ENCODE measurements at regions not wholly inside any gene's neighbourhood (a gene's known extent, or its start where the extent isn't known, plus 50 kb on each side); places are given as distances from the start of the nearest gene placed in this dataset.
"Not testable (repeated sequence)": the region's sequence is repeated elsewhere in the genome, so short reads cannot be mapped to it uniquely, and the experiment has no call there.

DNA sequence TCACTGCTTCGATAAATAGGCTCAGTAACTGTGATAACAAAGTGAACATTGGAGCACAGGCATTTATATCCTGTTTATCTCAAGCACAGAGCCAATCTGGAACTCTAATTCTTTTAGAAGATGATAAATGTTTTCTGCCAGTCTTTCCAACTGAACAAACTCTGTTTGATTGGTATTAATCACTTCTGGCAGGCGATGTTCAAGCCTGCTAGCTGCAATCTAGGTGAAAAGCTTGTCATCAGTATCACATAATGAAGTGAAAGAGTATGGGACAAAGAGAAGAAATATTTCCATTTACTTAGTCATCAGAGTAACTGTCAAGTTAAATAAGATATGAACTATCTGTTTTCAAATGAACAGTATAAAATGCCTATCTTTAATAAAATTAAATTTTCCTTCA lies 577.3 kb downstream of the VGLL3 start:
- no peak overlapping the region for H3K4me3 ChIP-seq (replicated peaks in 1 of 2; ENCODE audit: low read depth in 2 of 2, low read length in 2 of 2)
- TF ChIP-seq, protein P1, sequence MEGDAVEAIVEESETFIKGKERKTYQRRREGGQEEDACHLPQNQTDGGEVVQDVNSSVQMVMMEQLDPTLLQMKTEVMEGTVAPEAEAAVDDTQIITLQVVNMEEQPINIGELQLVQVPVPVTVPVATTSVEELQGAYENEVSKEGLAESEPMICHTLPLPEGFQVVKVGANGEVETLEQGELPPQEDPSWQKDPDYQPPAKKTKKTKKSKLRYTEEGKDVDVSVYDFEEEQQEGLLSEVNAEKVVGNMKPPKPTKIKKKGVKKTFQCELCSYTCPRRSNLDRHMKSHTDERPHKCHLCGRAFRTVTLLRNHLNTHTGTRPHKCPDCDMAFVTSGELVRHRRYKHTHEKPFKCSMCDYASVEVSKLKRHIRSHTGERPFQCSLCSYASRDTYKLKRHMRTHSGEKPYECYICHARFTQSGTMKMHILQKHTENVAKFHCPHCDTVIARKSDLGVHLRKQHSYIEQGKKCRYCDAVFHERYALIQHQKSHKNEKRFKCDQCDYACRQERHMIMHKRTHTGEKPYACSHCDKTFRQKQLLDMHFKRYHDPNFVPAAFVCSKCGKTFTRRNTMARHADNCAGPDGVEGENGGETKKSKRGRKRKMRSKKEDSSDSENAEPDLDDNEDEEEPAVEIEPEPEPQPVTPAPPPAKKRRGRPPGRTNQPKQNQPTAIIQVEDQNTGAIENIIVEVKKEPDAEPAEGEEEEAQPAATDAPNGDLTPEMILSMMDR (IDR thresholded peaks at IDR 0.05; ENCODE audit: low read depth, low read length) = no peak
- DNase-seq (ENCODE audit: low read depth in 2 of 2) = no peak

DNA sequence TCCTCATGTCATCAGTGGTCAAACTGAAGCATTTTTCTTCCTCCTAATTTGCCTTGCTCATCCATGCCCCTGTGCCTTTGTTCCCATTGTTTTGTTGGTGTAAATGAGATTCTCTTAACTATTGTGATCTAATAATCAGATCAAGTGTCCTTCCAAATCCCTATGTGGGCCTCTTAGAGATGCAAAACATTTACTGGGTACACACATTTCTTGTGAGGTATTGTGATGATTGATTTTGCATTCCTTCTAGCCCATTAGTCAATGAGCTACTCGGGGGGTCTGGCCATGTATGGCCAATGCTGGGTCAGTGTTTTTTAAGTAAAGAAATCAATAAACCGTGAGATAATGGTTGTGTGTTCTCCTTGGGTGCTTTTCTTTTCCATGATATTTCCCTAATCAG lies 580.4 kb downstream of the VGLL3 start:
- TF ChIP-seq, protein P1 (IDR thresholded peaks at IDR 0.05; ENCODE audit: low read depth, low read length) = no peak
- H3K4me3 ChIP-seq (replicated peaks in 1 of 2; ENCODE audit: low read depth in 2 of 2, low read length in 2 of 2) = no peak overlapping the region
- no peak for DNase-seq (ENCODE audit: low read depth in 2 of 2)

DNA sequence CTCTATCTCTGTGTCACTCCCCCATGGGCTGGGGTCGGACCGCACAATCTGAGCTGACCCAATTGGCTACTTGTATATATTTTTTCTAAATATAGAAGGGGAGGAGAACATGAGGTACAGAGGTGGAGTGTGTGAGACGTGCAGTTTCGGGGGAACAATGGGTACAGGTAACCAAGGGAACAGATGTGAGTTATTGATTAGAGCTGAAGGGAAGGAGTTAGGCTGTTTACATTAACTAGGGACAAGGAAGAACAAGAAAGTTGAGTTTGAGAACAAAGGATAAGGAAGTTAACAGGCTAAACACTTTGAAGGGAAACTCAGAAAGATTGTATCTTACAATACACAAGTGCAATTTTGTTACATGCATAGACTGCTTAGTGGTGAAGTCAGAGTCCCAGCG lies 601.2 kb downstream of the VGLL3 start:
- H3K4me3 ChIP-seq (replicated peaks in 1 of 2; ENCODE audit: low read depth in 2 of 2, low read length in 2 of 2); DNase-seq (ENCODE audit: low read depth in 2 of 2): not testable (repeated sequence)

DNA sequence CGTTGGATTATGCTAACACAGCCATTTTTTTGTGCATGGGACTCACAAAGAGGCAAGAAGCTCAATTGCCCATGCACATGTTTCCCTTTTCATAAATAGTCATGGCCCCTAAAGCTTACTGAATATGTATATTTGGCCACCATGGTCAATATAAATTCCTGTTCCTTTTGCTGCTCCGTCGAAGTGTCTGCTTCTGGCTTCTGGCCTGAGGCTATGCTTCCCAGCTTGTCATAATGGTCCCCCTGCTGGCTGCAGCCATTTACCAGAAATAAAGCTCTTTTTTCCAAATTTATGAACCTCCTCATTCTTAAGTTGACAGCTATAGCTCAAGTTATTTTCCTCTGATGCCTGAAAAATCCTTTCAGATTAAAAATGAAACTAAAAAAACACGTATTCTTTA lies 602.1 kb downstream of the VGLL3 start:
- H3K4me3 ChIP-seq (replicated peaks in 1 of 2; ENCODE audit: low read depth in 2 of 2, low read length in 2 of 2) = no peak overlapping the region
- DNase-seq (ENCODE audit: low read depth in 2 of 2) = no peak
- TF ChIP-seq, protein P1 (IDR thresholded peaks at IDR 0.05; ENCODE audit: low read depth, low read length) = no peak

DNA sequence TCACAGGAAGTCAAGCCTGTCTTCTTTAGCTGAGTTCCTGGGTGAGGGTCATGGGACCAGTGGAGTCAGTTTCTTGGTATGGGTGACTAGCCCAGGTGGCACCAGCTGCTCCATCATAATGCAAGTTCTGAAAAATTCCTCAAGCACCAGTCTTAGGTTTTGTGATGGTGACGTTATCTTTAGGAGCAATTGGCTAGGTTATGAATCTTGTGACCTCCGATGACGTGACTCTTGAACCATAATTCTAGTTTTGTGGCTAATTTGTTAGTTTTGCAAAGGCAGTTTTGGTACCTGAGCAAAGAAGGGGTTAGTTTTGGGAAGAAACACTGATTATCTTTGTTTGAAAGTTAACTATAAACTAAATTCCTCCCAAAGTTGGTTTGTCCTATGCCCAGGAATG lies 608.4 kb downstream of the VGLL3 start:
- no peak for DNase-seq (ENCODE audit: low read depth in 2 of 2)
- TF ChIP-seq, protein P1 (IDR thresholded peaks at IDR 0.05; ENCODE audit: low read depth, low read length) = no peak
- H3K4me3 ChIP-seq (replicated peaks in 1 of 2; ENCODE audit: low read depth in 2 of 2, low read length in 2 of 2) = no peak overlapping the region

DNA sequence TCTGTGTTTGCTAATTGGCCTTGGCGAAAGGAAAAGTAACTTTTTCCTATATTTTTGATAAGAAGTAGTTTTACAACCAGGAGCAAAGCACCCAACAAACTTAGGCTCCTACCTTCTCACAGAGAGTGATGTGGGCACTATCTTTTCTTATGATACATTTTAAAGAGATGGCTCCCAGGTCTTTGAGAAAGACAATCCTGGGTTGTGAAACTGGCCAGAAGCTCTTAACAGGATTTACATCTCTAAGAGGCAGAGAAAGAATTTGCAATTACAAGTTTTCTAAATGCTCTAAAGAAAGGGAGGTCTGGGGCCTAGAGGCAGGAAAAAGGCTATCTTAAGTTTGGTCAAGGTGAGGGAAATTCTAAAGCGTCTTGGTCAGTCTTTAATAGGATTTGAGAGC lies 609.7 kb downstream of the VGLL3 start:
- DNase-seq (ENCODE audit: low read depth in 2 of 2) = no peak
- TF ChIP-seq, protein P1 (IDR thresholded peaks at IDR 0.05; ENCODE audit: low read depth, low read length) = no peak
- no peak overlapping the region for H3K4me3 ChIP-seq (replicated peaks in 1 of 2; ENCODE audit: low read depth in 2 of 2, low read length in 2 of 2)

DNA sequence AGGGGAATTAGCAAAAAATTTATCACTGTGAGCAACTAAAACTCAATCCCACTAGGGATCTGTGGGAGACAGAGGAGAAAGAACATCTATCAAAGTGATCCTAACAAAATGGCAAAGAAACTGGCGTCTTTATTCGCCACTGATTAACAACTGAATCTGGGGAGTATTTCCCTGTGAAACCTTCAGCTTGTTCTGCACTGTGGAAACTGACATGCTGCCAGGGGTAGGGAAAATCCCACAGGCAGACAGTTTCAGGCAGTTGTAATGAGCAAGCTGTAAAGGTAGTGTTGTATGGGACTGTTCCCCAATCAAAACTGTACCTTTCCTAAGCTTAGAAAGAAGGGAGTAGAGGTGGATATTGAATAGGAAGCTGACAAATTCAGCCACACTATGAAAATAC lies 611.7 kb downstream of the VGLL3 start:
- TF ChIP-seq, protein P1 (IDR thresholded peaks at IDR 0.05; ENCODE audit: low read depth, low read length) = no peak
- no peak for DNase-seq (ENCODE audit: low read depth in 2 of 2)
- H3K4me3 ChIP-seq (replicated peaks in 1 of 2; ENCODE audit: low read depth in 2 of 2, low read length in 2 of 2) = no peak overlapping the region
